NCI-H1092 treated with DMSO at 0.1 percent for 48 hours (cell line): ENCODE measurements at regions not wholly inside any gene's neighbourhood (a gene's known extent, or its start where the extent isn't known, plus 50 kb on each side); places are given as distances from the start of the nearest gene placed in this dataset.

ENCODE experiments used
- DNase-seq: peaks from one replicate; lab custom pipeline; 2025; lab: John Stamatoyannopoulos, UW

DNA sequence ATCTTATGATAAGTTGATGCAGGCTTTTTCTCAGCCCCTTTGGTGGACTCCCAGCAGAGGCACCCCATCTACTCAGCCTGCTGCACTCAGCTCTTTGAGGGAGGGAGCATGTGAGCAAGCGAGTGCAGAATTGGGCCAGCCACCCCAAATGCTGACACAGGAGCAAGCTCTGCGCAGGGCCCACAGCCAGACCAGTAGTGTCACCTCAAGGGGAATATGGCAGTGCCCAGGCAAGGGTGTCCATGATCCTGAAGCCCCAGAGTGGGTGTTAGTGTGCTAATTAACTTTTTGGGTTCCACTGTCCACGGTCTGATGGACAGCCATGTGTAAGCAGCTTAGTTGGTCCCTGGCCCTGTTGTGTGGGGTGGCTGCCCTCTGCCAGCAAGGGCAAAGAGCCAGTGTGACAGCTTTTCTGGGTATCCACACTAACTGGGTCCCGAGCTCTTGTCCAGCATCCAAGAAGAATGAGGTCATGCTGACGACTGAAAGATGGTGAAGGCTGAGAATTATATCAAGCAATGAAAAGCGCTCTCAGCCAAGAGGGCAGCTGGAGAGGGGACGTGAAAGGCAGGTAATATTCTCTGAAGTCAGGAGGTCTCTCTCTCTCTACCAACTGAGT is 898.3 kb upstream of the PCDH9 start:
- DNase-seq: no peak

- no peak for DNase-seq
These were observed 894.9 kb upstream of the PCDH9 start for GRCh38 chr13:68125087-68125480.

DNA sequence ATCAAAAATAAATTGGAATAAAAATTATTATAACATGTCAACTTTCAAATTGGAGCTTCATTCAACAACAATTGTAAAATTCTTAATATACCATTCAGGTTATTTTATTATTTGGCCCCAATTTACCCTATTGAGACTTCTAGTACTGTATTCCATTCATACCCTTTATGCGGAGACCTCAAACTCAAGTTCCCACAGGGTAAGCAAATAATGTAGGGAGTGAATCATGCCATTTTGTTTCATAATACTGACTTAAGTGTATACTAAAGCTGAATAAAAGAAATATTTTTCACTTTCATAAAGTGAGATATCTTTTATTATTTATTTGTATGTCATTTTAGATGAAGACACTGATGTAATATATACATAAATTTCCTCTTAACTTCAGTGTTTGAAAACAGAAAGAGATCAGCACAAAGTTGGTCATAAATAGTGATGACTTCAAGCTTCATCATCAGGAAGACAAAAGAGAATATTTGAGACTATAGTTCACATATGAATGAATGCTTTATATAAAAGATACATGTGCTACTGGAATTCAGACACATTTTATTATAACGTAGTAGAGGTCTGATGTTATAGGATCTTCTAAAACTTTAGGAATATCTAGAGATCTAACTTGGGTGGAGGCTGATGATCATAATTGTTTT is 894.4 kb upstream of the PCDH9 start:
- no peak for DNase-seq

GRCh38 chr13:68110178-68110768 is 880.1 kb upstream of the PCDH9 start:
- no peak for DNase-seq

- no peak for DNase-seq
These were observed 877.5 kb upstream of the PCDH9 start for GRCh38 chr13:68107667-68108066.

GRCh38 chr13:68099631-68100030 is 869.5 kb upstream of the PCDH9 start:
- no peak for DNase-seq

- DNase-seq: no peak
These were observed 850.9 kb upstream of the PCDH9 start for GRCh38 chr13:68081061-68081460.

DNA sequence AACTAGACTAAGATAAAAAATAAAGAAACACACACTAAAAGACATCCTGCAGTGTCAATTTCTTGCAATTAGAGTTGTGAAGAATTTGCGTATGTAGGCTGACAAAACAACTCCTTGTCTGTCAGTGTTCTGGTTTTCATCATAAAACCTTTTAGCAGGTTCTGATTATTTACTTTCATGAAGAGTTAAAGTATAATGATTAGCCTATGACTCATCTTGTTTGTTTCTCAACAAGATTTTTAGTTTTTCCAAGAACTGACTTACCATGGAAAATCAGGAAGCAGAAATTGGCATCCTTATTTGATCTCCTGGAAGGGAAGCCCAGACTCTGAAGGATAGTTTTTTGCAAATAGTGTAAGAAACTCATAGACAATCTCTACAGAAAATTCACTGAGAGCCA is 848.7 kb upstream of the PCDH9 start:
- DNase-seq: no peak

GRCh38 chr13:68078469-68078868 is 848.3 kb upstream of the PCDH9 start:
- no peak for DNase-seq

DNA sequence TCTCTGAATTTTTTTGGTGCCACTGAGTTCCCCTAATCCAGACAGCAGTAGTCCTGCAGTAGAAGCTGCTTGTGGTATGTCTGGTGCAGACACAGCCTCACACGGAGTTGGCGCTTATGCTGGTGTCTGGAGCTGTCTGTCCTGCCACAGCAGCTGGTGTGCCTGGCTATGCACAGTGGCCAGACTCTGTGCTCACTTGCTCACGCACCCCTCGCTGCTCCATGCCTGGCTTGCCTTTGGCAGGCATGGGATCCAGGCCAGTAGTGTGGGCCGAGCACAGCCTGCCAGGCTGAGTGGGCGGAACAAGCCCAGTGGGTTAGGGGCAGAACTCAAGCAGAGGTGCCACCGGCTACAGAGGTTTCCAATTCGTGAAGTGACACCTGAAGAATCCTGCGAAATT is 845.9 kb upstream of the PCDH9 start:
- DNase-seq: no peak

DNA sequence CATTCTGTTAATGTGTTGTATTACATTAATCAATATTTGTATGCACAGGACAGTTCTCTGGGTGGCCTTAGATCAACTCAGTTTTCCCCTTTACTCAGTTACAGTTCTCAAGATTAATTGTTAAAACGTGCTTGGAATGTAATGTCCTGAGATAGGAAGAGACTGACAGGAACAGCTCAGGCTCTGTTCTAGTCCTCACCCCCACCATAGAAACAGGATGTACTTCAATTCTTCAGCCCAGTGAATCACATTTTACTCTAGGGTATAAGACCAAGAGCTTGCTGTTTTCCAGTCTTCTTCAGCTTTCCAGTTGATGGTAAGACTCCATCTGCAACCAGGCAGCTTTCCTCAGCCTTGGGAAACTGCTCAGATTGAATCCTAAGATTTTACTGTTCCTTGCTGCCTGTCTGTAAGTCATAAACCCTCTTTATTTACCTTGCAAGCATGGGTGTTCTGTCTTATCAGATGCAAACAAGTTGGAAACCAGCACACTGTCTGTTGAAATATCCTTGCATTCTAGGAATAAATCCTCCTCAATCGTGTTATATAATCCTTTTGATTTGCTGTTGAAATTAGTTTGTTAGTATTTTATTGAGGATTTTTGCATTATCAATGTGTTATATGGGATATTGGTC is 836.9 kb upstream of the PCDH9 start:
- DNase-seq: no peak

DNA sequence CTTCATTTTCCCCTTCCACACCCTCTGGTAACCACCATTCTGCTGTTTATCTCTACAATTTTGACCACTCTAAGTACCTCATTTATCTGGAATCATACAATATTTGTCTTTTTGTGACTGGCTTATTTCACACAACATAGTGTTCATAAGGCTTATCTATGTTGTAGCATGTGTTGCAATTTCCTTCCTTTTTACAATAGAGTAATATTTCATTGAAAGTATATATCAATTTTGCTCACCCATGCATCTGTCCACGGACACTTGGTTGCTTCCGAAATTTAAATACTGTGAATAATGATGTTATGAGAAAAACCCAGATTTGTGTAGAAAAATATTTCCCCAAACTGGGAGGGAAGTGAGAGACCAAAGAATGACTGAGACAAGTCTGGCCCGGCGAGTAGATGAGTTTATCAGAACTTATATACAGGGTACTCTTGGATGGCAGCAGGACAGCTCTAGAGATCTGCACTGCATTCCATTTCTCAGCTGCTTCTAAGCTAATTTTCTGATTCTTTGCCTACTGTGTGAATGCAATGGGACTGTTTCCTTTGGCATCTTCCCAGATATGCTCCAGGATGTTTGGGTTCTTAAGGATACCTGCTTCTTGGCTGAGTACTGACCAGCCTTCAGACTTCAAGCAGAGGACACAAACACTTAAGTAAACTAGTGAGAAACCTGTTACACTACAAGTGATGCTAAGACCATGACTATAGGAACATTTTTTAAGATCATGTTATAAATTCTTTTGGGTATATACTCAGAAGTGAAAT is 834.0 kb upstream of the PCDH9 start:
- DNase-seq: no peak

- DNase-seq: no peak
These were observed 833.0 kb upstream of the PCDH9 start for GRCh38 chr13:68063181-68063580.

- DNase-seq: no peak
These were observed 827.7 kb upstream of the PCDH9 start for GRCh38 chr13:68057836-68058235.

DNA sequence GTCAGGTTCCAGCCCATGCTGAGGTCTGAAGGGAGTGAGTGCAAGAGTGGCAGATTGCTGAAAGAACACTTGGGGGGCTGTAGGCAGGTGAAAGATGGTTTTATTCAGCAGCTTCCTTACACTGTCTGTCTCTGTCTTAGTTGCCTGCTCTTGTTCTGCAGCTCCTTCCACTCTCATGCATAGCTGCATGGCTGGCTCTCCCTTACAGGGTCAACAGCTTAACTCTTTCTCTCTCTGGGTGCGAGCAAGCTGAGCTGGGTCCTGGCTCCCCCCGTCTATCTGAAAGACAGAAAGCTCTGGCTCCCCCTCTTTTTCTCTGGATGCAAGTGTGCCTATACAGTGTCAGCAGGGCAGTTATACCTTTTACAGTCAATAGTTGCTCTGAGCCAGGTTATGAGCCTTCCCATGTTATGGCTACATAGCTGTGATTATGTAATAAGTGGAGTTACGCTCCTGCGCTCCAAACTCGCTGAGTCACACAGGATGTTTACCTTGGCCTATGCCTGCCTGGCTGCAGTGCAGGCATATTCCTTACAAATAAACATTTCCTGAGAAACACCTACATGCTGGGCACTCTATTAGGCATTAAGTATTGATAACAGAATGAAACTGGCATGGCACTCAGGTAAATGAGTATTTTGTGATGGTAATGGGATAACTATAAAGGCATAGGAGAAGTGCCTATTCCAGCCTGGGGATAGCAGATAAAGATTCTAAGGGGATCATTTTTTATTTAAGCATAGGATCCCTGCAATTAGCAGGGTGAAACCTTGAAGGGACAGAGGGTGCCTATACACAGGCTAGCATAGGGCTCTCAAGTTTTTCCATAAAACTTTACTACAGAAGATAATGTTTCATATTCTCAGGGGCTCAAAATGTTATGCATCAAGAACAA is 826.9 kb upstream of the PCDH9 start:
- no peak for DNase-seq

- DNase-seq: no peak
These were observed 821.8 kb upstream of the PCDH9 start for GRCh38 chr13:68051910-68052309.

DNA sequence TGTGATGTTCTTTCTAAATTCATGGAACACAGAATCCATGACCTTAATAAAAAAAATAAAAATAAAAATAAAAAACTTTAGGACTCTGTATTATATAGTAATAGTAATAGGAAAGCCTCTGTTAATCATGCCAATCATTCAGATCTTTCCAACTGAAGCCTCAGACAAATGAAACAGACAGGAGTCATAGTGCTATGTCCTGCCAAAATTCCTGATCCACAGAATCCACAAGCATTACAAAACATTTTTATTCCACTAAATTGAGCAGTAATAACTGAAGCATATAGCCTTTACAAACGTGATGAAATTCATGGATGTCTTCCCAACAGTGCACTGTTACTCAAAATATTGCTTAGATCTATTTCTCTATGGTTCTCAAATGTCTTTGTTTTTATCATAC is 820.6 kb upstream of the PCDH9 start:
- DNase-seq: no peak

GRCh38 chr13:68048802-68049359 is 818.7 kb upstream of the PCDH9 start:
- DNase-seq: no peak

GRCh38 chr13:68047889-68048288 is 817.8 kb upstream of the PCDH9 start:
- DNase-seq: no peak

GRCh38 chr13:68046903-68047302 is 816.8 kb upstream of the PCDH9 start:
- DNase-seq: no peak

GRCh38 chr13:68030152-68030809 is 800.1 kb upstream of the PCDH9 start:
- DNase-seq: no peak
